Neural progenitor cell (in vitro differentiated cells): ENCODE measurements at regions not wholly inside any gene's neighbourhood (a gene's known extent, or its start where the extent isn't known, plus 50 kb on each side); places are given as distances from the start of the nearest gene placed in this dataset.

Source experiments
- DNase-seq: peaks from one replicate; pipeline ENCODE4 v3.0.0-alpha.2; 2016; ENCODE audit warnings: low spot score
- H2AFZ ChIP-seq: fragments of 200-600 bp; sonication (generic); replicated peaks from 2 replicates; pipeline ENCODE4 v1.6.1; 2016; ENCODE audit warnings: antibody characterized with exemption
- H3F3A ChIP-seq: fragments of 200-600 bp; sonication (generic); 2 replicates; pipeline ENCODE4 v1.6.1; 2016; ENCODE audit warnings: antibody characterized with exemption, low read depth
- H3K27ac ChIP-seq: fragments of 200-600 bp; sonication (generic); 2 replicates; pipeline ENCODE4 v1.5.1; 2016; ENCODE audit warnings: mild to moderate bottlenecking
- H3K27me3 ChIP-seq: fragments of 200-600 bp; sonication (generic); 2 replicates; pipeline ENCODE4 v1.6.1; 2016; ENCODE audit warnings: mild to moderate bottlenecking, moderate library complexity
- H3K36me3 ChIP-seq: fragments of 200-600 bp; sonication (generic); 2 replicates; pipeline ENCODE4 v1.5.1; 2016
- H3K4me1 ChIP-seq: fragments of 200-600 bp; sonication (generic); 2 replicates; pipeline ENCODE4 v1.6.1; 2016; ENCODE audit warnings: mixed run types
- H3K4me2 ChIP-seq: fragments of 200-600 bp; sonication (generic); 2 replicates; pipeline ENCODE4 v1.6.1; 2016
- H3K4me3 ChIP-seq: fragments of 200-600 bp; sonication (generic); 2 replicates; pipeline ENCODE4 v1.5.1; 2016
- H3K79me2 ChIP-seq: fragments of 200-600 bp; sonication (generic); 2 replicates; pipeline ENCODE4 v1.6.1; 2016; ENCODE audit warnings: low read depth
- H3K9ac ChIP-seq: fragments of 200-600 bp; sonication (generic); 2 replicates; pipeline ENCODE4 v1.6.1; 2016
- H3K9me3 ChIP-seq: fragments of 200-600 bp; sonication (generic); 2 replicates; pipeline ENCODE4 v1.5.1; 2016; ENCODE audit warnings: low read depth
- H4K20me1 ChIP-seq: fragments of 200-600 bp; sonication (generic); 2 replicates; pipeline ENCODE4 v1.6.1; 2016; ENCODE audit warnings: low read depth
- H3K27ac Mint-ChIP-seq: 3 replicates; pipeline ENCODE4 v1.8.0; 2021; ENCODE audit warnings: mixed read lengths
- H3K27me3 Mint-ChIP-seq: 2 replicates; pipeline ENCODE4 v1.8.0; 2022; ENCODE audit warnings: low read depth, mild to moderate bottlenecking, inconsistent platforms, moderate library complexity, mixed read lengths; ENCODE audit not compliant: insufficient read depth
- H3K36me3 Mint-ChIP-seq: 3 replicates; pipeline ENCODE4 v1.8.0; 2021; ENCODE audit warnings: mixed read lengths
- H3K4me1 Mint-ChIP-seq: 3 replicates; pipeline ENCODE4 v1.8.0; 2021; ENCODE audit warnings: mixed read lengths
- H3K4me3 Mint-ChIP-seq: 3 replicates; pipeline ENCODE4 v1.8.0; 2021; ENCODE audit warnings: mild to moderate bottlenecking, moderate library complexity, mixed read lengths
- H3K9me3 Mint-ChIP-seq: 3 replicates; pipeline ENCODE4 v1.8.0; 2020; ENCODE audit warnings: mixed read lengths
- CTCF ChIP-seq: fragments of 200-600 bp; sonication (generic); IDR thresholded peaks from 2 replicates; pipeline ENCODE4 v1.5.1; 2017; ENCODE audit warnings: antibody characterized with exemption, mild to moderate bottlenecking
- EZH2 ChIP-seq: fragments of 200-600 bp; sonication (generic); IDR thresholded peaks from 2 replicates; pipeline ENCODE4 v1.6.1; 2017; ENCODE audit warnings: antibody characterized with exemption, mild to moderate bottlenecking, moderate library complexity
- EZH2phosphoT487 ChIP-seq: fragments of 200-600 bp; sonication (generic); IDR thresholded peaks from 2 replicates; pipeline ENCODE4 v1.6.1; 2017; ENCODE audit warnings: antibody characterized with exemption

- no peak for DNase-seq
- Mint-ChIP-seq H3K27me3 (peaks cover 4% of the 10 kb centered on the region), H3K27ac (no peak overlapping the region), H3K4me3 (no peak overlapping the region), H3K36me3 (no peaks in the 10 kb centered on the region), H3K4me1 (peaks cover 2% of the 10 kb centered on the region), H3K9me3 (no peaks in the 10 kb centered on the region)
- Histone ChIP-seq H3F3A (no peaks in the 10 kb centered on the region), H3K9me3 (no peaks in the 10 kb centered on the region), H3K79me2 (no peaks in the 10 kb centered on the region), H4K20me1 (no peaks in the 10 kb centered on the region), H3K27me3 (no peaks in the 10 kb centered on the region), H3K4me1 (no peaks in the 10 kb centered on the region), H2AFZ (no peak overlapping the region), H3K9ac (no peak overlapping the region), H3K36me3 (no peaks in the 10 kb centered on the region), H3K27ac (no peak overlapping the region), H3K4me3 (no peak overlapping the region), H3K4me2 (no peak overlapping the region)
- TF ChIP-seq EZH2phosphoT487, result no peak
- no peak for TF ChIP-seq EZH2
- TF ChIP-seq CTCF, result no peak
Observed at GRCh38 chr7:69204943-69205342, 393.3 kb upstream of the AUTS2 start.

- H3K4me1 ChIP-seq, result no peaks in the 10 kb centered on the region
- no peaks in the 10 kb centered on the region for H3K36me3 Mint-ChIP-seq
- no peak overlapping the region for H3K4me3 ChIP-seq
- H3K9ac ChIP-seq, result no peak overlapping the region
- H3F3A ChIP-seq, result no peaks in the 10 kb centered on the region
- peaks cover 4% of the 10 kb centered on the region for H3K27me3 Mint-ChIP-seq
- H3K4me3 Mint-ChIP-seq, result no peak overlapping the region
- no peaks in the 10 kb centered on the region for H4K20me1 ChIP-seq
- H3K4me2 ChIP-seq, result no peak overlapping the region
- H3K9me3 Mint-ChIP-seq, result no peaks in the 10 kb centered on the region
- H3K27me3 ChIP-seq, result no peaks in the 10 kb centered on the region
- no peaks in the 10 kb centered on the region for H3K4me1 Mint-ChIP-seq
- no peaks in the 10 kb centered on the region for H3K79me2 ChIP-seq
- no peak overlapping the region for H3K27ac ChIP-seq
- no peak overlapping the region for H3K27ac Mint-ChIP-seq
- H3K9me3 ChIP-seq, result no peaks in the 10 kb centered on the region
- no peak overlapping the region for H2AFZ ChIP-seq
- no peak for DNase-seq
- H3K36me3 ChIP-seq, result no peaks in the 10 kb centered on the region
- TF ChIP-seq EZH2, result no peak
- no peak for TF ChIP-seq EZH2phosphoT487
- no peak for TF ChIP-seq CTCF
Observed at GRCh38 chr7:69205581-69205980, 392.7 kb upstream of the AUTS2 start.

GRCh38 chr7:69208276-69208675 is 390.0 kb upstream of the AUTS2 start:
- no peaks in the 10 kb centered on the region for H3K36me3 Mint-ChIP-seq

More at GRCh38 chr7:69208276-69208675, 390.0 kb upstream of the AUTS2 start:
- no peak for DNase-seq
- no peaks in the 10 kb centered on the region for H3K79me2 ChIP-seq
- Mint-ChIP-seq H3K27ac (no peak overlapping the region), H3K9me3 (no peaks in the 10 kb centered on the region), H3K27me3 (no peaks in the 10 kb centered on the region), H3K4me1 (no peaks in the 10 kb centered on the region), H3K4me3 (no peak overlapping the region)
- no peaks in the 10 kb centered on the region for H4K20me1 ChIP-seq
- TF ChIP-seq CTCF (no peak), EZH2phosphoT487 (no peak), EZH2 (no peak)
- H3F3A ChIP-seq, result no peaks in the 10 kb centered on the region
- H3K9me3 ChIP-seq, result no peaks in the 10 kb centered on the region
- H3K27ac ChIP-seq, result no peak overlapping the region
- no peak overlapping the region for H3K4me2 ChIP-seq
- H3K9ac ChIP-seq, result no peak overlapping the region
- no peak overlapping the region for H3K4me3 ChIP-seq
- no peaks in the 10 kb centered on the region for H3K36me3 ChIP-seq
- H3K27me3 ChIP-seq, result no peaks in the 10 kb centered on the region
- no peak overlapping the region for H2AFZ ChIP-seq
- H3K4me1 ChIP-seq, result no peaks in the 10 kb centered on the region
